SK-N-MC (cell line): ENCODE measurements at regions not wholly inside any gene's neighbourhood (a gene's known extent, or its start where the extent isn't known, plus 50 kb on each side); places are given as distances from the start of the nearest gene placed in this dataset.

Experiments
- EZH2 ChIP-seq: fragments of 200-600 bp; sonication (generic); IDR thresholded peaks from one replicate; pipeline ENCODE4 v1.6.1; 2017; ENCODE audit warnings: antibody characterized with exemption
- FOXP2 ChIP-seq: optimal IDR thresholded peaks from 2 replicates; pipeline ENCODE3; 2011; ENCODE audit warnings: mild to moderate bottlenecking, moderate library complexity; ENCODE audit not compliant: insufficient read depth; ENCODE audit errors: extremely low read length, control extremely low read depth
- POLR2AphosphoS5 ChIP-seq: IDR thresholded peaks from 2 replicates; pipeline ENCODE4 v1.6.1; 2012; ENCODE audit warnings: mild to moderate bottlenecking, low read depth, low read length, borderline replicate concordance

GRCh38 chr21:34261841-34262468, 101.9 kb upstream of the KCNE2 start:
- TF ChIP-seq POLR2AphosphoS5 (no peak), FOXP2 (no peak), EZH2 (no peak)
